ENCODE measurements at regions not wholly inside any gene's neighbourhood (a gene's known extent, or its start where the extent isn't known, plus 50 kb on each side); places are given as distances from the start of the nearest gene placed in this dataset.

- Histone ChIP-seq H3K27ac (ENCODE audit: insufficient read length, low read depth, low read length) (no peak overlapping the region), H2AFZ (ENCODE audit: low read length) (no peak overlapping the region), H4K5ac (ENCODE audit: insufficient read length, low read depth, low read length) (no peak overlapping the region), H4K20me1 (ENCODE audit: control insufficient read depth, insufficient read depth, insufficient read length) (no peaks in the 10 kb centered on the region), H3K14ac (ENCODE audit: insufficient read depth, low read length) (no peak overlapping the region), H3K23me2 (ENCODE audit: insufficient read length, low read depth, low read length, poor library complexity, severe bottlenecking) (no peaks in the 10 kb centered on the region), H4K91ac (ENCODE audit: insufficient read length, low read depth, low read length) (no peak overlapping the region), H3K79me1 (ENCODE audit: insufficient read depth, low read depth, low read length, poor library complexity, severe bottlenecking) (no peaks in the 10 kb centered on the region), H3K9ac (ENCODE audit: extremely low read depth, insufficient read length, low read length) (no peak overlapping the region), H3K4me1 (ENCODE audit: insufficient read depth, low read length) (0 out of 2 replicates have a peak, but pooled peaks cover 3% of the 10 kb centered on the region), H3K56ac (ENCODE audit: insufficient read length, low read depth, low read length) (no peak overlapping the region), H4K8ac (replicated peaks; ENCODE audit: insufficient read length, low read depth, low read length) (no peak overlapping the region), H2BK20ac (ENCODE audit: low read depth, low read length, poor library complexity, severe bottlenecking) (no peak overlapping the region), H3K4ac (ENCODE audit: low read depth, low read length) (no peak overlapping the region), H2BK12ac (ENCODE audit: insufficient read length, low read depth, low read length) (no peak overlapping the region), H2AK5ac (ENCODE audit: insufficient read length, low read length) (no peak overlapping the region), H3K9me3 (ENCODE audit: control insufficient read depth, low read depth, low read length) (no peaks in the 10 kb centered on the region), H3T11ph (ENCODE audit: low read length) (no peak overlapping the region), H3K79me2 (ENCODE audit: insufficient read depth, low read length) (no peaks in the 10 kb centered on the region), H2BK120ac (ENCODE audit: low read depth, low read length, poor library complexity, severe bottlenecking) (no peak overlapping the region), H3K4me2 (ENCODE audit: insufficient read depth, insufficient read length, low read length) (no peak overlapping the region), H3K23ac (ENCODE audit: insufficient read length, low read depth, low read length) (no peak overlapping the region), H2BK15ac (ENCODE audit: low read depth, low read length) (no peak overlapping the region), H3K27me3 (ENCODE audit: insufficient read depth, low read length) (no peaks in the 10 kb centered on the region), H3K18ac (ENCODE audit: insufficient read length, low read depth, low read length) (no peak overlapping the region), H2BK5ac (ENCODE audit: insufficient read length, low read length) (no peak overlapping the region)
- Mint-ChIP-seq H3K36me3 (ENCODE audit: insufficient read depth in 1 of 3, low read depth in 3 of 3) (no peaks in the 10 kb centered on the region), H3K4me3 (no peak overlapping the region), H3K9me3 (peaks cover 3% of the 10 kb centered on the region in 2 experiments; a peak in 2 of 5 replicates), H3K27me3 (ENCODE audit: low read depth) (no peaks in the 10 kb centered on the region), H3K27ac (no peak overlapping the region), H3K4me1 (peaks cover 9 to 13% of the 10 kb centered on the region in 2 experiments)
- DNase-seq, result no peak
- no CpG with 5 or more reads among the region's 2 CpGs for WGBS (ENCODE audit: extremely low coverage, insufficient read length, low lambda C conversion rate)
- no peak for TF ChIP-seq CTCF (conservative IDR thresholded peaks at IDR 0.05)
Observed at GRCh38 chr9:29616844-29617243, 2043.6 kb upstream of the C9orf72 start.

Data from H9 (cell line).